ENCODE measurements at regions not wholly inside any gene's neighbourhood (a gene's known extent, or its start where the extent isn't known, plus 50 kb on each side); places are given as distances from the start of the nearest gene placed in this dataset.
"Not testable (repeated sequence)": the region's sequence is repeated elsewhere in the genome, so short reads cannot be mapped to it uniquely, and the experiment has no call there.

- no peak for DNase-seq
Measured at GRCh38 chr6:14401246-14401645, 283.7 kb downstream of the CD83 start.

DNA sequence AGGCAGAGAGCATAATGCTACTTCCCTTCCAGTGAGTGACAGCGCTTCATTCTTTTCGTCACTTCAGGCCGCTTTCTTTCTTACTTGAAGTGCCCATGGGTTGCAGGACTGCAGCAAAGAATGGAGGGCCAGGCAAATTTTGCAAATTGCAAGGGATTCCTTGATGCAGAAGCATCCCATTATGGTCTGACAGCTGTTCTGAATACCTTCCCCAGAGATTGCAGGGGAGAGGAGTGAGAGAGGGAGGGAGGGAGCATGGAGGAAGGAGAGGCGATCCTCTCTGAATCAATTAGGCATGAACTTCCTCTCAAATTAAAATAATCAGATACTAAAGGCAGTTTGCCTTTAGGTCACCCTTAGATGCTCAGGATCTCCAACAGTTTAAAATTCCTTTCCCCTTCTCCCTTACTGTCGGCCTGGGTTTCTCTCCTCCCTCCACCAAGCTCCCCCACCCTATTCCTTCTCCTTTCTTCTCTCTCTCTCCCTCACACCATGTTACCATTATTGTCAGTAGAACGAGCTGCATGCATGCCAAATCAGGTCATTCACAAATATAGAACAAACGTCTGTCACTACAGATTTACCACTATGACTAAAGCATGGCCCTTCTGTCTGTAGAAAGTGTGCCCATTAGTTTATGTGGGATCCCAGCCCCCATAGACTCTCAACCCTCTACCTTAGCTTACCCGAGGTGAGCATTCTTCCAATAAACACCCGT, 289.2 kb downstream of the CD83 start:
- no peak for DNase-seq

GRCh38 chr6:14408446-14408845, 290.9 kb downstream of the CD83 start:
- DNase-seq: no peak

DNA sequence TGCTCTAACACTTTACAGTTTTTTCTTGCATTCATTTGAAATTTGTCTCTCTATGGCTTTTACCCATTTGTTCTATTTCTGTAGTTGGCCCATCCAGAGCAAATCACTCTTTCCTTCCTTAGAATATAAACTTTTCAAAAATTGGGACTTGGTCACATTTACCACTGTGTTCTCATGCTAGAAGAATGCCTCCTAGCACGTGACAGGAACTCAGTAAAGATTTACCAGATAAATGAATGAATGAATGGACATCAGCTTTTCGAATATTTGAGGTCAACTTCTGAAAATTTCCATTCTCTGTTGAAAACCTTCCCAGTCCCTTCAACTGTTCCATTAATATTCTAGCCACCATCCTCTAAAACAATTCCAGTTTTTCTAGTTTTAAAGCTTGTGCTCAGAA, 294.5 kb downstream of the CD83 start:
- no peak for DNase-seq

DNA sequence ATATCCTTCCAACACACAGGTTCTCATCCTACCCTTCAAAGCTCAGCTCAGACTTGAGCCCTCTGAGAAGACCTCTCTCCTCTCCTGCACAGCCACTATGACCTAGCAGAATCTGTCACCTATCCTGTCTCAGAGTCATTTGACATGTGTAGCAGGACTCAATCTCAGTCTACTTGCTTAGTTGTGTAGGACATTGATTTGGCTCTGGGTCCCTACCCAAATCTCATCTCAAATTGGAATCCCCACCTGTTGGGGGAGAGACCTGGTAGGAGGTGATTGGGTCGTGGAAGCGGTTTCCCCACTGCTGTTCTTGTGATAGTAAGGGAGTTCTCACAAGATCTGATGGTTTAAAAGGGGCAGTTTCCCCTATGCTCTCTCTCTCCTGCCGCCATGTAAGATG, 297.9 kb downstream of the CD83 start:
- DNase-seq: no peak

GRCh38 chr6:14417377-14417776, 299.8 kb downstream of the CD83 start:
- no peak for DNase-seq

DNA sequence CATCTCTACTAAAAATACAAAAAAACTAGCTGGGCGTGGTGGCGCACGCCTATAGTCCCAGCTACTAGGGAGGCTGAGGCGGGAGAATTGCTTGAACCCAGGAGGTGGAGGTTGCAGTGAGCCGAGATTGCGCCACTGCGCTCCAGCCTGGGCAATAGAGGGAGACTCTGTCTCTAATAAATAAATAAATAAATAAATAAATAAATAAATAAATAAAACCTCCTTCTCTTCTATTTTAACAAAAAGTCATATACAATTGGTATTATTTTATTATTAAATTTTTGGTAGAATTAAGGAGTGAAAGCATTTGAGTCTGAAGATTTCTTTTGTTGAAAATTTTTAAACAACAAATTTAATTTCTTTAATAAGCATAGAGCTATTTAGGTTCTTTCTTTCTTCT, 301.7 kb downstream of the CD83 start:
- not testable (repeated sequence) for DNase-seq

DNA sequence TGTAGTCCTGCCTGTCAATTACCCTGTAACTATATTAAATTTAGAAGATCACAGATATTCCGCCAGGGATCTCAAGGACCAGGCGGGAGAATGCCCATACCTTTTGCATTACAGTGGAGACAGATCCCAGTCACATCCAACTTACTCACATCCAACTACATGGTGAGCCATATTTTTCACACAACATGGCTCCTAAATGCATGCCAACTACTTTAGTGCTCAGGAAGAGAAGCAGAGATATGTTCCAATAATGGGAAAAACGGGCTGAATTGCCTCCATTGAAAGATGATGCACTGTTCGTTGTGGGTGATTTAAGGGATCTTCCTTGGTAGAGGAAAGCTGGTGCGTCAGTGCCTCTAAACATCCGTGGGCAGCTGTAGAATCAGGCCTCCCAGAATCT, 304.5 kb downstream of the CD83 start:
- no peak for DNase-seq

- no peak for DNase-seq
Measured at GRCh38 chr6:14422917-14423316, 305.3 kb downstream of the CD83 start.

- DNase-seq: no peak
Measured at GRCh38 chr6:14423330-14423729, 305.8 kb downstream of the CD83 start.

DNA sequence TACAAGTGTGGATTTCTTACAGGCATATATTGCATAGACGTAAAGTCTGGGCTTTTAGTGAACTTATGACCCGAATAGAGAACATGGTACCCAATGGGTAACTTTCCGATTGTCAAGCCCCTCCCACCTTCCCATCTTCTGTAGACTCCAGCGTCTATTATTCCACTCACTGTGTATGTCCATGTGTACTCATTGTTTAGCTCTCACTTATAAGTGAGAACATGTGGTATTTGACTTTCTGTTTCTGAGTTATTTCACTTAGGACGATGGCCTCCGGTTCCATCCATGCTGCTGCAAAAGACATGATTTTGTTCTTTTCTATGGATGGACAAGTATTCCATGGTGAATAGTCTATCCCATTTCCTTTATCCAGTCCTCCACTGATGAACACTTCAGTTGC, 306.4 kb downstream of the CD83 start:
- no peak for DNase-seq

DNA sequence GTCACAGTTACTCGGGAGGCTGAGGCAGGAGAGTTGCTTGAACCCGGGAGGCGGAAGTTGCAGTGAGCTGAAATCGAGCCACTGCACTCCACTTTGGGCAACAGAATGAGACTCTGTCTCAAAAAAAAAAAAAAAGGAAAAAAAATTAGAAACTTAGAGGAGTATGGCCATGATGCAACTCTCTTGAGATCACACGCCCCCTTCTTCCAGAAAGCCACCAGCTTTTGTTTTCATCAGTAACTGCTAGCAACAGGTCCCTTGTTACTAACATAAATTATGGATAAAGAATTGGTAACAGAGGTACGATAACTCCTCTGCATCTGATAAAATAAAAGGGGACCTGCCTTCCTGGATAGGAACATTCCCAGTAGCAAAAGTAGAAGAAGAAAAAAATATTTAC, 308.2 kb downstream of the CD83 start:
- DNase-seq: no peak

DNA sequence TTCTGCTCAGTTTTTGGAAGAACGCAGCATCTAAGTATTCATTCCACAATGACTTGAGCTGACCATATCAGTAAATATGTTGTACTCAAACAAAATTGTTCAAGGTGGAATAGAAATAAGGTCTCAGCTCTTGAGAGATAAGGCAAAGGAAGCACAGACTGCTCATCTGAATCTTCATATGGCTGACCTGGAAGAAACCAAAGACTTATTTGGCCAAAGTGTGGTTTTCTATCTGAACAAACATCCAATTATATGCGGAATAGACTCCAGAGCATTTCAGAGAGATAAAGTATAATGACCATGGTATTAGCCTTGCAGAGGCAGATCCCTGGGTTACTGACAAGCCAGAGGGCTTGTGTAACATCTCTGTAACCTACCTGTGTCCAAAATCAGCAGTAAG, 308.7 kb downstream of the CD83 start:
- DNase-seq: no peak

- no peak for DNase-seq
Measured at GRCh38 chr6:14428269-14428668, 310.7 kb downstream of the CD83 start.

DNA sequence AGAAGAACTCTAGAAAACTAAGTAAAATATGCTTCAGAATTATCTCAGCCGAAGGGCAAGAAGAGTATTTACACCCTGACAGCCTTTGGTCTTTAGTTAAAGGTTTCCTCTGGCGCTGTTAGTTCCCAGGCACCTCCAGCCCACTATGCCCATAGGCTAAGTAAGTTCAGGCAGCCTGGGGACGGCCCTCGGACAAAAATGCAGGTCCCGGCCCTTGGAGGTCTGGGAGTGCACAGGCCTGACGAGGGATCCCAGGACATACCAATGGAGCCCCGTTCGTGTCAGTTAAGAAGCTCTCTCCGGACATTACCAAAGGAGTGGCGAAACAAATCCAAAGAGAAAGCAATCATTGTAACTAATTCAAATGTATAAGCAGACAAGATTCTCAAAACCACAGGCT, 311.8 kb downstream of the CD83 start:
- DNase-seq: no peak

DNA sequence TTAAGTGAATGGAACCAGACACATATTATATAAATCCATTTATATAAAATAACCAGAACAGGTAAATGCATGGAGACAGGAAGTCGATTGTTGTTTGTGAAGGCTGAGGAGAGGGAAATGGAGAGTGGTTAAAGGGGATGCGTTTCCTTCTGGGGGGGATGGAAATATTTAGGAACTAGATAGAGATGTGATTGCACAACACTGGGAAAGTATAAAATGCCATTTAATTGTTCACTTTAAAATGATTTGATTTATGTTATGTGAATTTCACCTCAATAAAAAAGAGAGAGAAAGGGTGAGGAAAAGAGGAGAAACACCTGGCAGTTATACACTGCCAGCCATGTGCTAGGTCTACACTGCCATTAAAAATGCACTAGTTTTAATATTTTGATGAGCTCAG, 312.6 kb downstream of the CD83 start:
- no peak for DNase-seq

DNA sequence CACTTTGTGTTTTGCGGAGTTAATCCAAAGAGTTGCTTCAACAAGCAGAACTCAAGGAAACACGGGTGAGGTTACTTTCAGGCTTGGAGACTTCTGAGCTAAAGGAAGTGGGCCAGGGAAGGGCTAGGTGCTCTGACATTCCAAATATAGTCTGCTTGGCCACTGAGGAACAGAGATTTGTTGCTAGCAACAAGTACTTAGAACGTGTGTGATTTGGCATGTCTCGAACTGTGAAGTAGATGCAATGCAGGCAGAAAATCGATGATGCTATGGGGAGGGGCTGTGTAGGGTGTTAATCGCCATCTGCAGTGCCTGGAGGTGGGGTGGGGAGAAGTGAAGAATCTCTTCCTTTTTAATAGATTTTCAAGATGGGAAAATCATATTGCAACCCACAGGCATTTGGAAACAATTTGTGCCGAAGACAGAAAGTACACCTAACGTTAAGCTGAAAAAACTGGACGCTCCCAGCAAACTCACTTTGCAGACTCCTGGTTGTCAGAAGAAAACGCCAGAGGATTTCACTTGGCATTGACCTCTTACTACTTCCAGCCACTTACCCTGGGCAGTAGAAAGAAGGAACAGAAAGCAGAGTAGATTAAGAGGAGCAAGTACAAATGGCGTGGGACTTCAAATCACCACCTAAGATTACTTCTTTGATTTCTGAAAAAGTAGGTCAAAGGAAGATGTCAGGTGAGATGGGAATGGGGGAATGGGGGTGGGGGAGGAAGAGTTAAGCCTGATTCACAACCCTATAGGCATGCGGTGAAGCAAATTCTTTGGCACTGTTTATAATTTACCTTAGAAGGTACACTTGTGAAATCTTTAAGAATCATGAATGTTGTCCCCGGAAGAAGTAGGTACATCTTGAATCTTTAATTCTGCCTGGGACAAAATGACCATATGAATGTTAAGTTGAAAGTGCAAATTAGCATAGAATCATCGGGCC, 314.1 kb downstream of the CD83 start:
- DNase-seq: no peak

GRCh38 chr6:14434916-14435690, 317.5 kb downstream of the CD83 start:
- no peak for DNase-seq

DNA sequence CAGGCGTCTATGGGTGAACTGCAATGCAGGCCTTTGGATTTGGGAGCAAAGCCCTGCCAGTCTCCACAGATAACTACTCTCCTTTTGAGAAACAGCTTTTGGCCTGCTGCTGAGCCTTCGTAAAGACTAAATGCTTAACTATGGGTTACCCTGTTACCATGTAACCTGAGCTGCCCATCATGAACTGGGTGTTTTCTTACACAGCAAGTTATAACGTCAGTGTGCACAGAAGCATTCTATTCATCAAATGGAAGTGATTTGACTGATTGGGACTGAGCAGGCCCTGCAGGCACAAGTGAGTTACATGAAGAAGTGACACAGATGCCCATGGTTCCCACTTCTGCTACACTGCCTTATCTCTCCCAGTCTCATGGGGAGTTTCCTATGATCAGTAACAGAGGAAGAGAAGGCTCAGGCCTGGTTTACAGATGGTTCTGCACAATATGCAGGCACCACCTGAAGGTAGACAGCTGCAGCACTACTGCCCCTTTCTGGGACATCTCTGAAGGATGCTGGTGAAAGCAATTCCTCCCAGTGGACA, 319.1 kb downstream of the CD83 start:
- DNase-seq: no peak

DNA sequence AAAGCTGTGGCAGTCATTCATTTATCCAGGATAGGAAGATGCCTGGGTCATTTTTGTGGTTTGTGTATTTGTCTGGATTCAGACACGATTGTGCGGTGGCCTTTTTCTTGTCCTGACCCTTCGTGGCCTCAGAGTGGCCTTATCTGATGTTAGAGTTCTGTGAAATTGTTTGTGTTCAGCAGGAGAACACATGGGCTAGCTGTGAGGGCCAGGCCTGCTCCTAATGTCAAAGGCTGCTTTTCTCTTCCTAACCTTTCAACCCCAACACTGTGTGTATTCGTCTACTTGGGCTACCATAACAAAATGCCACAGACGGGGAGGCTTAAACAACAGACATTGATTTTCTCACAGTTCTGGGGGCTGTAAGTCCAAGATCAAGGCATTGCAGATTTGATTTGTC, 321.8 kb downstream of the CD83 start:
- DNase-seq: no peak

DNA sequence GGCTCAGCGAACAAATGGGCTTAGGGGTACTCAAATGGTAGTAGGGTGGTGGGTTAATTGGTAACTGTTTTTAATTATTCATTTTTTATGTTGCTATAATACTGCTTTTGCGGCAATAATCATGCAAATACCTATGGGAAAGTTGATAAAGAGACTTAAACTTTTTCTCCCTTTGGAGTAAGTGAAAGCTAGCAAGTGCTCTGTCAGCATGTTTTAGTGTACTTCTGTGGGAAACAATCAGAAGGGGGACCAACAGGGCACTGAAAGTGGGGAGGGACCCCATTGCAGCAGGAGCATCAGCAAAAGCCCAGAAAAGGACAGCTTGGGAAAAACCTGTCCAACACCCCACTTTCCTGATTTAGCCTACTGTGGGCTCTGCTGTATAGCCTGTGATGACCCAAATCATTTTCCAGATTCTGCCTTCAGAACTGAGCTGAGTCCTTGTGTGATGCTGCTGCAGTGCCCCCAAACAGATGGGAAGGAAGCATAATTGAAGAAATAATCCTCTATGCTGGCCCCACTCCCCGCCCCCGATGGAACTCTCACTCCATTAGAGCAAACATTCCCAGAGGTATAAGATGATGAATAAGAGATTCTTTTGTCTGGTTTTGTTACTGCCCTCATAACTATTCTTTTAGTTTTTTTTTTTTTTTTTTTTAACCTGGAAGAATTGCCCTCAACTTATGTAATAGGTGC, 322.8 kb downstream of the CD83 start:
- no peak for DNase-seq
